Calu3 (cell line): ENCODE measurements at regions not wholly inside any gene's neighbourhood (a gene's known extent, or its start where the extent isn't known, plus 50 kb on each side); places are given as distances from the start of the nearest gene placed in this dataset.

Experiments
- BruUV-seq: library from RNA; stranded (reverse); fragments of 400-500 nt; replicated peaks from 2 replicates; lab custom pipeline; 2021; lab: Mats Ljungman, UMichigan
- CTCF ChIA-PET: fragments of 300-600 bp; sonication (Branson Sonifier 250); formaldehyde crosslinking; loops from one replicate; lab custom pipeline; 2022; ENCODE audit warnings: antibody characterized with exemption; lab: Charles Lee
- DNase-seq: peaks from one replicate; pipeline ENCODE4 v3.0.0; 2022
- H3K27ac Mint-ChIP-seq: one replicate; pipeline ENCODE4 v1.8.0; 2022; ENCODE audit warnings: mixed read lengths; ENCODE audit not compliant: unreplicated experiment
- H3K27me3 Mint-ChIP-seq: one replicate; pipeline ENCODE4 v1.8.0; 2022; ENCODE audit warnings: mixed read lengths; ENCODE audit not compliant: unreplicated experiment
- H3K36me3 Mint-ChIP-seq: one replicate; pipeline ENCODE4 v1.8.0; 2022; ENCODE audit warnings: mild to moderate bottlenecking, moderate library complexity, mixed read lengths; ENCODE audit not compliant: insufficient read depth, unreplicated experiment
- H3K4me1 Mint-ChIP-seq: one replicate; pipeline ENCODE4 v1.8.0; 2022; ENCODE audit warnings: mild to moderate bottlenecking, low read depth, mixed read lengths; ENCODE audit not compliant: unreplicated experiment
- H3K4me3 Mint-ChIP-seq: one replicate; pipeline ENCODE4 v1.8.0; 2022; ENCODE audit warnings: mild to moderate bottlenecking, low read depth, moderate library complexity, mixed read lengths; ENCODE audit not compliant: unreplicated experiment
- H3K9me3 Mint-ChIP-seq: one replicate; pipeline ENCODE4 v1.8.0; 2022; ENCODE audit warnings: low read depth, mixed read lengths; ENCODE audit not compliant: unreplicated experiment
- CTCF ChIP-seq: fragments of 200-600 bp; IDR thresholded peaks from one replicate; pipeline ENCODE4 v1.8.0; 2022; ENCODE audit warnings: antibody characterized with exemption; ENCODE audit not compliant: unreplicated experiment
- intact Hi-C: fragments of 100-400 bp; cut with micrococcal nuclease; formaldehyde crosslinking; loops from one replicate; pipeline ENCODE4 v1.10.0; 2022; ENCODE audit not compliant: unreplicated experiment

GRCh38 chr17:70022175-70022574 lies 52.9 kb upstream of the KCNJ16 start:
- H3K4me3 Mint-ChIP-seq: no peak overlapping the region
- H3K4me1 Mint-ChIP-seq: no peaks in the 10 kb centered on the region
- no peak overlapping the region for H3K27ac Mint-ChIP-seq
- CTCF ChIA-PET: no interaction called here
- BruUV-seq: no TSS peak
- no peaks in the 10 kb centered on the region for H3K36me3 Mint-ChIP-seq
- no peak for TF ChIP-seq CTCF
- H3K9me3 Mint-ChIP-seq: peaks cover 3% of the 10 kb centered on the region
- DNase-seq: no peak
- no peaks in the 10 kb centered on the region for H3K27me3 Mint-ChIP-seq
- intact Hi-C loops: no loop called here

- no peak overlapping the region for H3K27ac Mint-ChIP-seq
- no TSS peak for BruUV-seq
These were observed 50.8 kb upstream of the KCNJ16 start for GRCh38 chr17:70024253-70024652.

More at GRCh38 chr17:70024253-70024652, 50.8 kb upstream of the KCNJ16 start:
- DNase-seq: no peak
- no peak for TF ChIP-seq CTCF
- Mint-ChIP-seq H3K4me1 (no peaks in the 10 kb centered on the region), H3K9me3 (peaks cover 8% of the 10 kb centered on the region), H3K4me3 (no peak overlapping the region), H3K36me3 (no peaks in the 10 kb centered on the region), H3K27me3 (no peaks in the 10 kb centered on the region)
- intact Hi-C loops: no loop called here
- CTCF ChIA-PET: no interaction called here
